ENCODE measurements at regions not wholly inside any gene's neighbourhood (a gene's known extent, or its start where the extent isn't known, plus 50 kb on each side); places are given as distances from the start of the nearest gene placed in this dataset.

GRCh38 chr15:47844437-47844836, 127.1 kb downstream of the SEMA6D start:
- Histone ChIP-seq H3K36me3 (no peaks in the 10 kb centered on the region), H3K4me1 (no peaks in the 10 kb centered on the region), H3K4me3 (no peak overlapping the region), H3K27ac (no peak overlapping the region), H3K27me3 (no peaks in the 10 kb centered on the region), H3K9me3 (no peaks in the 10 kb centered on the region)
- no peak for TF ChIP-seq CTCF (IDR thresholded peaks at IDR 0.05)
- intact Hi-C loops (cut with DNase I), result no loop called here
- ATAC-seq, result no peak
- no peak for DNase-seq

GRCh38 chr15:47846128-47846868, 129.0 kb downstream of the SEMA6D start:
- Histone ChIP-seq H3K36me3 (no peaks in the 10 kb centered on the region), H3K9me3 (no peaks in the 10 kb centered on the region), H3K27ac (no peak overlapping the region), H3K4me1 (no peaks in the 10 kb centered on the region), H3K4me3 (no peak overlapping the region), H3K27me3 (no peaks in the 10 kb centered on the region)
- intact Hi-C loops (cut with DNase I), result no loop called here
- DNase-seq (no peak), ATAC-seq (no peak)
- TF ChIP-seq CTCF (IDR thresholded peaks at IDR 0.05), result no peak

GRCh38 chr15:47846876-47847275, 129.6 kb downstream of the SEMA6D start:
- intact Hi-C loops (cut with DNase I), result no loop called here
- Histone ChIP-seq H3K9me3 (no peaks in the 10 kb centered on the region), H3K27me3 (no peaks in the 10 kb centered on the region), H3K27ac (no peak overlapping the region), H3K36me3 (no peaks in the 10 kb centered on the region), H3K4me1 (no peaks in the 10 kb centered on the region), H3K4me3 (no peak overlapping the region)
- no peak for TF ChIP-seq CTCF (IDR thresholded peaks at IDR 0.05)
- ATAC-seq (no peak), DNase-seq (no peak)

- H3K9me3 ChIP-seq, result no peaks in the 10 kb centered on the region
- no peaks in the 10 kb centered on the region for H3K36me3 ChIP-seq
- H3K4me1 ChIP-seq, result no peaks in the 10 kb centered on the region
- no peak for TF ChIP-seq CTCF (IDR thresholded peaks at IDR 0.05)
- ATAC-seq (no peak), DNase-seq (no peak)
- intact Hi-C loops (cut with DNase I), result no loop called here
- no peak overlapping the region for H3K4me3 ChIP-seq
- no peaks in the 10 kb centered on the region for H3K27me3 ChIP-seq
- no peak overlapping the region for H3K27ac ChIP-seq
Observed at GRCh38 chr15:47856071-47856470, 138.8 kb downstream of the SEMA6D start.

- intact Hi-C loops (cut with DNase I), result no loop called here
- Histone ChIP-seq H3K27ac (no peak overlapping the region), H3K27me3 (no peaks in the 10 kb centered on the region), H3K4me1 (no peaks in the 10 kb centered on the region), H3K4me3 (no peak overlapping the region), H3K36me3 (no peaks in the 10 kb centered on the region), H3K9me3 (no peaks in the 10 kb centered on the region)
- DNase-seq, result no peak
- no peak for ATAC-seq
- TF ChIP-seq CTCF (IDR thresholded peaks at IDR 0.05), result no peak
Observed at GRCh38 chr15:47857014-47857775, 139.9 kb downstream of the SEMA6D start.
